ENCODE measurements at regions not wholly inside any gene's neighbourhood (a gene's known extent, or its start where the extent isn't known, plus 50 kb on each side); places are given as distances from the start of the nearest gene placed in this dataset.
"Not testable (repeated sequence)": the region's sequence is repeated elsewhere in the genome, so short reads cannot be mapped to it uniquely, and the experiment has no call there.

GRCh38 chr6:23797041-23797440 is 329.0 kb upstream of the NRSN1 start:
- intact Hi-C loops (cut with DNase I) = no loop called here
- DNase-seq (ENCODE audit: low spot score) = no peak

- intact Hi-C loops (cut with DNase I); DNase-seq (ENCODE audit: low spot score): not testable (repeated sequence)
Measured at GRCh38 chr6:23804289-23804688, 321.7 kb upstream of the NRSN1 start.

GRCh38 chr6:23821141-23821540 is 304.9 kb upstream of the NRSN1 start:
- DNase-seq (ENCODE audit: low spot score); intact Hi-C loops (cut with DNase I): not testable (repeated sequence)

- no peak for DNase-seq (ENCODE audit: low spot score)
- intact Hi-C loops (cut with DNase I) = no loop called here
Measured at GRCh38 chr6:23823421-23823820, 302.6 kb upstream of the NRSN1 start.

GRCh38 chr6:23826572-23826971 is 299.4 kb upstream of the NRSN1 start:
- intact Hi-C loops (cut with DNase I) = no loop called here
- no peak for DNase-seq (ENCODE audit: low spot score)

GRCh38 chr6:23828861-23829260 is 297.2 kb upstream of the NRSN1 start:
- intact Hi-C loops (cut with DNase I) = no loop called here
- DNase-seq (ENCODE audit: low spot score) = no peak

GRCh38 chr6:23841116-23841515 is 284.9 kb upstream of the NRSN1 start:
- intact Hi-C loops (cut with DNase I) = no loop called here

GRCh38 chr6:23842760-23843159 is 283.3 kb upstream of the NRSN1 start:
- intact Hi-C loops (cut with DNase I) = no loop called here
- no peak for DNase-seq (ENCODE audit: low spot score)

More at GRCh38 chr6:23841116-23841515, 284.9 kb upstream of the NRSN1 start:
- DNase-seq (ENCODE audit: low spot score) = no peak

- intact Hi-C loops (cut with DNase I) = no loop called here
- DNase-seq (ENCODE audit: low spot score) = no peak
Measured at GRCh38 chr6:23851522-23851921, 274.5 kb upstream of the NRSN1 start.

GRCh38 chr6:23853566-23854133 is 272.4 kb upstream of the NRSN1 start:
- intact Hi-C loops (cut with DNase I) = not testable (repeated sequence)

GRCh38 chr6:23854154-23854553 is 271.9 kb upstream of the NRSN1 start:
- intact Hi-C loops (cut with DNase I); DNase-seq (ENCODE audit: low spot score): not testable (repeated sequence)

More at GRCh38 chr6:23853566-23854133, 272.4 kb upstream of the NRSN1 start:
- not testable (repeated sequence) for DNase-seq (ENCODE audit: low spot score)

- intact Hi-C loops (cut with DNase I) = no loop called here
- DNase-seq (ENCODE audit: low spot score) = no peak
Measured at GRCh38 chr6:23855497-23856116, 270.4 kb upstream of the NRSN1 start.

- intact Hi-C loops (cut with DNase I) = no loop called here
Measured at GRCh38 chr6:23870496-23870895, 255.5 kb upstream of the NRSN1 start.

GRCh38 chr6:23873161-23873560 is 252.9 kb upstream of the NRSN1 start:
- intact Hi-C loops (cut with DNase I) = no loop called here
- no peak for DNase-seq (ENCODE audit: low spot score)

More at GRCh38 chr6:23870496-23870895, 255.5 kb upstream of the NRSN1 start:
- no peak for DNase-seq (ENCODE audit: low spot score)

GRCh38 chr6:23875006-23875405 is 251.0 kb upstream of the NRSN1 start:
- no peak for DNase-seq (ENCODE audit: low spot score)
- intact Hi-C loops (cut with DNase I) = no loop called here

GRCh38 chr6:23879816-23880215 is 246.2 kb upstream of the NRSN1 start:
- no peak for DNase-seq (ENCODE audit: low spot score)
- intact Hi-C loops (cut with DNase I) = no loop called here

- intact Hi-C loops (cut with DNase I) = no loop called here
- DNase-seq (ENCODE audit: low spot score) = no peak
Measured at GRCh38 chr6:23890543-23891227, 235.3 kb upstream of the NRSN1 start.

GRCh38 chr6:23905133-23905815 is 220.7 kb upstream of the NRSN1 start:
- no peak for DNase-seq (ENCODE audit: low spot score)
- intact Hi-C loops (cut with DNase I) = no loop called here

GRCh38 chr6:23910420-23910819 is 215.6 kb upstream of the NRSN1 start:
- intact Hi-C loops (cut with DNase I) = no loop called here

GRCh38 chr6:23927935-23928334 is 198.1 kb upstream of the NRSN1 start:
- intact Hi-C loops (cut with DNase I) = no loop called here
- DNase-seq (ENCODE audit: low spot score) = no peak

More at GRCh38 chr6:23910420-23910819, 215.6 kb upstream of the NRSN1 start:
- no peak for DNase-seq (ENCODE audit: low spot score)
